ENCODE measurements at regions not wholly inside any gene's neighbourhood (a gene's known extent, or its start where the extent isn't known, plus 50 kb on each side); places are given as distances from the start of the nearest gene placed in this dataset.

GRCh38 chr18:42401131-42401673 is 446.2 kb downstream of the PIK3C3 start:
- Histone ChIP-seq H3K9me3 (ENCODE audit: control insufficient read depth, low read length) (no peaks in the 10 kb centered on the region), H3K36me3 (ENCODE audit: control insufficient read depth, insufficient read depth, low read length) (no peaks in the 10 kb centered on the region), H3K4me1 (ENCODE audit: control insufficient read depth, insufficient read depth, low read length, poor library complexity, severe bottlenecking) (no peaks in the 10 kb centered on the region), H3K27ac (ENCODE audit: low read depth, low read length, severe bottlenecking) (no peak overlapping the region), H3K4me3 (ENCODE audit: extremely low read depth, insufficient read depth, low read length, poor library complexity, severe bottlenecking) (no peak overlapping the region)
- 83 to 89% methylated on average over 1 to 3 of the region's 4 CpGs for WGBS, 2 experiments (ENCODE audit: insufficient coverage in 2 of 2)

- Histone ChIP-seq H3K4me3 (ENCODE audit: extremely low read depth, insufficient read depth, low read length, poor library complexity, severe bottlenecking) (no peak overlapping the region), H3K36me3 (ENCODE audit: control insufficient read depth, insufficient read depth, low read length) (no peaks in the 10 kb centered on the region), H3K4me1 (ENCODE audit: control insufficient read depth, insufficient read depth, low read length, poor library complexity, severe bottlenecking) (no peaks in the 10 kb centered on the region), H3K27ac (ENCODE audit: low read depth, low read length, severe bottlenecking) (no peak overlapping the region), H3K9me3 (ENCODE audit: control insufficient read depth, low read length) (peaks cover 6% of the 10 kb centered on the region)
- 80% methylated on average over 1 of the region's 2 CpGs; no CpG with 5 or more reads in 1 of the 2 experiments for WGBS, 2 experiments (ENCODE audit: insufficient coverage in 2 of 2)
Measured at GRCh38 chr18:42404151-42404550, 449.1 kb downstream of the PIK3C3 start.

- peaks cover 6% of the 10 kb centered on the region for H3K4me1 ChIP-seq (ENCODE audit: control insufficient read depth, insufficient read depth, low read length, poor library complexity, severe bottlenecking)
- no peaks in the 10 kb centered on the region for H3K36me3 ChIP-seq (ENCODE audit: control insufficient read depth, insufficient read depth, low read length)
- H3K9me3 ChIP-seq (ENCODE audit: control insufficient read depth, low read length) = peaks cover 11% of the 10 kb centered on the region
- H3K27ac ChIP-seq (ENCODE audit: low read depth, low read length, severe bottlenecking) = no peak overlapping the region
- 75 to 80% methylated on average over 5 of the region's 5 CpGs for WGBS, 2 experiments (ENCODE audit: insufficient coverage in 2 of 2)
- no peak overlapping the region for H3K4me3 ChIP-seq (ENCODE audit: extremely low read depth, insufficient read depth, low read length, poor library complexity, severe bottlenecking)
Measured at GRCh38 chr18:42409005-42409404, 454.0 kb downstream of the PIK3C3 start.

GRCh38 chr18:42412281-42412680 is 457.2 kb downstream of the PIK3C3 start:
- Histone ChIP-seq H3K4me3 (ENCODE audit: extremely low read depth, insufficient read depth, low read length, poor library complexity, severe bottlenecking) (no peak overlapping the region), H3K4me1 (ENCODE audit: control insufficient read depth, insufficient read depth, low read length, poor library complexity, severe bottlenecking) (peaks cover 9% of the 10 kb centered on the region), H3K27ac (ENCODE audit: low read depth, low read length, severe bottlenecking) (peak overlapping the region; percentile 57), H3K9me3 (ENCODE audit: control insufficient read depth, low read length) (peaks cover 11% of the 10 kb centered on the region), H3K36me3 (ENCODE audit: control insufficient read depth, insufficient read depth, low read length) (no peaks in the 10 kb centered on the region)
- WGBS, 2 experiments (ENCODE audit: insufficient coverage in 2 of 2) = 80 to 85% methylated on average over 1 to 2 of the region's 2 CpGs

GRCh38 chr18:42412896-42413295 is 457.9 kb downstream of the PIK3C3 start:
- no peak overlapping the region for H3K4me3 ChIP-seq (ENCODE audit: extremely low read depth, insufficient read depth, low read length, poor library complexity, severe bottlenecking)
- no peaks in the 10 kb centered on the region for H3K36me3 ChIP-seq (ENCODE audit: control insufficient read depth, insufficient read depth, low read length)
- H3K4me1 ChIP-seq (ENCODE audit: control insufficient read depth, insufficient read depth, low read length, poor library complexity, severe bottlenecking) = peaks cover 9% of the 10 kb centered on the region
- H3K27ac ChIP-seq (ENCODE audit: low read depth, low read length, severe bottlenecking) = peak overlapping the region; percentile 57
- WGBS, 2 experiments (ENCODE audit: insufficient coverage in 2 of 2) = 100% methylated on average over 1 of the region's 2 CpGs
- peaks cover 11% of the 10 kb centered on the region for H3K9me3 ChIP-seq (ENCODE audit: control insufficient read depth, low read length)

GRCh38 chr18:42413870-42414269 is 458.8 kb downstream of the PIK3C3 start:
- H3K4me1 ChIP-seq (ENCODE audit: control insufficient read depth, insufficient read depth, low read length, poor library complexity, severe bottlenecking) = peaks cover 9% of the 10 kb centered on the region
- no peak overlapping the region for H3K4me3 ChIP-seq (ENCODE audit: extremely low read depth, insufficient read depth, low read length, poor library complexity, severe bottlenecking)
- no peaks in the 10 kb centered on the region for H3K36me3 ChIP-seq (ENCODE audit: control insufficient read depth, insufficient read depth, low read length)
- no peak overlapping the region for H3K27ac ChIP-seq (ENCODE audit: low read depth, low read length, severe bottlenecking)
- 89% methylated on average over 1 of the region's 1 CpG; no CpG with 5 or more reads in 1 of the 2 experiments for WGBS, 2 experiments (ENCODE audit: insufficient coverage in 2 of 2)
- peaks cover 7% of the 10 kb centered on the region for H3K9me3 ChIP-seq (ENCODE audit: control insufficient read depth, low read length)

- 50 to 90% methylated on average over 2 to 5 of the region's 7 CpGs for WGBS, 2 experiments (ENCODE audit: insufficient coverage in 2 of 2)
- Histone ChIP-seq H3K9me3 (ENCODE audit: control insufficient read depth, low read length) (no peaks in the 10 kb centered on the region), H3K27ac (ENCODE audit: low read depth, low read length, severe bottlenecking) (no peak overlapping the region), H3K4me3 (ENCODE audit: extremely low read depth, insufficient read depth, low read length, poor library complexity, severe bottlenecking) (no peak overlapping the region), H3K36me3 (ENCODE audit: control insufficient read depth, insufficient read depth, low read length) (no peaks in the 10 kb centered on the region), H3K4me1 (ENCODE audit: control insufficient read depth, insufficient read depth, low read length, poor library complexity, severe bottlenecking) (peaks cover 9% of the 10 kb centered on the region)
Measured at GRCh38 chr18:42414756-42415454, 459.9 kb downstream of the PIK3C3 start.

- H3K36me3 ChIP-seq (ENCODE audit: control insufficient read depth, insufficient read depth, low read length) = no peaks in the 10 kb centered on the region
- WGBS, 2 experiments (ENCODE audit: insufficient coverage in 2 of 2) = 66 to 86% methylated on average over 3 to 4 of the region's 5 CpGs
- no peak overlapping the region for H3K4me3 ChIP-seq (ENCODE audit: extremely low read depth, insufficient read depth, low read length, poor library complexity, severe bottlenecking)
- no peaks in the 10 kb centered on the region for H3K9me3 ChIP-seq (ENCODE audit: control insufficient read depth, low read length)
- H3K4me1 ChIP-seq (ENCODE audit: control insufficient read depth, insufficient read depth, low read length, poor library complexity, severe bottlenecking) = peaks cover 9% of the 10 kb centered on the region
- H3K27ac ChIP-seq (ENCODE audit: low read depth, low read length, severe bottlenecking) = no peak overlapping the region
Measured at GRCh38 chr18:42417189-42417588, 462.2 kb downstream of the PIK3C3 start.

GRCh38 chr18:42418121-42418520 is 463.1 kb downstream of the PIK3C3 start:
- Histone ChIP-seq H3K36me3 (ENCODE audit: control insufficient read depth, insufficient read depth, low read length) (no peaks in the 10 kb centered on the region), H3K9me3 (ENCODE audit: control insufficient read depth, low read length) (no peaks in the 10 kb centered on the region), H3K4me3 (ENCODE audit: extremely low read depth, insufficient read depth, low read length, poor library complexity, severe bottlenecking) (no peak overlapping the region), H3K27ac (ENCODE audit: low read depth, low read length, severe bottlenecking) (no peak overlapping the region), H3K4me1 (ENCODE audit: control insufficient read depth, insufficient read depth, low read length, poor library complexity, severe bottlenecking) (peaks cover 9% of the 10 kb centered on the region)
- WGBS, 2 experiments (ENCODE audit: insufficient coverage in 2 of 2) = no CpG with 5 or more reads among the region's 1 CpG

GRCh38 chr18:42425025-42425424 is 470.0 kb downstream of the PIK3C3 start:
- H3K36me3 ChIP-seq (ENCODE audit: control insufficient read depth, insufficient read depth, low read length) = no peaks in the 10 kb centered on the region
- no peaks in the 10 kb centered on the region for H3K4me1 ChIP-seq (ENCODE audit: control insufficient read depth, insufficient read depth, low read length, poor library complexity, severe bottlenecking)
- H3K9me3 ChIP-seq (ENCODE audit: control insufficient read depth, low read length) = no peaks in the 10 kb centered on the region
- no peak overlapping the region for H3K27ac ChIP-seq (ENCODE audit: low read depth, low read length, severe bottlenecking)
- no peak overlapping the region for H3K4me3 ChIP-seq (ENCODE audit: extremely low read depth, insufficient read depth, low read length, poor library complexity, severe bottlenecking)

GRCh38 chr18:42426496-42427015 is 471.5 kb downstream of the PIK3C3 start:
- H3K9me3 ChIP-seq (ENCODE audit: control insufficient read depth, low read length) = no peaks in the 10 kb centered on the region
- H3K36me3 ChIP-seq (ENCODE audit: control insufficient read depth, insufficient read depth, low read length) = no peaks in the 10 kb centered on the region
- no peak overlapping the region for H3K4me3 ChIP-seq (ENCODE audit: extremely low read depth, insufficient read depth, low read length, poor library complexity, severe bottlenecking)
- 54 to 100% methylated on average over 1 to 2 of the region's 2 CpGs for WGBS, 2 experiments (ENCODE audit: insufficient coverage in 2 of 2)
- no peak overlapping the region for H3K27ac ChIP-seq (ENCODE audit: low read depth, low read length, severe bottlenecking)
- no peaks in the 10 kb centered on the region for H3K4me1 ChIP-seq (ENCODE audit: control insufficient read depth, insufficient read depth, low read length, poor library complexity, severe bottlenecking)
